ENCODE measurements at regions not wholly inside any gene's neighbourhood (a gene's known extent, or its start where the extent isn't known, plus 50 kb on each side); places are given as distances from the start of the nearest gene placed in this dataset.

DNA sequence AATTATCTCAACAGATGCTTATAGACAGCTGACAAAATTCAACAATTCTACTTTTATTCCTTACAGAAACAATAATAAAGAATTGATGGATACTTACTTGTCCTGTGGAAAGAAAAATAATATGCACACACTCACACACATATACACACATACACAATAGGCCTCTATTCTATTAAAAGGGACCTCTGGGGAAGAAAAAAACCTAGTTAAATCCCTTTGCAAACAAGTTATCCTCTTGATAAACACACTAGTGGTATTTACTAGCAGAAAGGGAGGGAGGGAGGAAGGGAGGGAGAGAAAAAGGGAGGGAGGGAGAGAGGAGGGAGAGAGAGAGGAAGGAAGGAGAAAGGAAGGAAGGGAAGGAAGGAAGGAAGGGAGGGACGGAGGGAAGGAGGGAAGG is 486.4 kb downstream of the HINT1 start:
- no peak overlapping the region for H3K27ac ChIP-seq (ENCODE audit: control insufficient read depth, insufficient read depth)
- CTCF ChIA-PET: no interaction called here
- no peaks in the 10 kb centered on the region for H3K36me3 ChIP-seq (ENCODE audit: control insufficient read depth in 2 of 2, insufficient read depth in 2 of 2, low read length in 1 of 2)
- H3K4me2 ChIP-seq (ENCODE audit: control insufficient read depth, insufficient read depth): no peak overlapping the region
- DNase-seq (ENCODE audit: low read depth, low spot score) (no peak), ATAC-seq (no peak), FAIRE-seq (no peak)
- WGBS (ENCODE audit: insufficient coverage, insufficient replicate concordance, low lambda C conversion rate, missing lambda C conversion rate): 0% methylated on average over 1 of the region's 1 CpG
- H2AFZ ChIP-seq (ENCODE audit: control insufficient read depth, low read depth, low read length): no peak overlapping the region
- RAD21 ChIA-PET (ENCODE audit: unreplicated experiment): no interaction called here
- POLR2A ChIA-PET: no interaction called here
- H3K9ac ChIP-seq (ENCODE audit: control insufficient read depth, insufficient read depth, low read length): no peak overlapping the region
- in situ Hi-C loops (cut with MboI) (no loop called here), intact Hi-C loops (cut with micrococcal nuclease; ENCODE audit: unreplicated experiment) (no loop called here)
- no TSS peak for BruUV-seq (replicated peaks)
- H3K9me3 ChIP-seq (replicated peaks; ENCODE audit: control insufficient read depth, insufficient read depth, low read length): no peaks in the 10 kb centered on the region
- no peak overlapping the region for H3K4me3 ChIP-seq
- TF ChIP-seq, protein P1, sequence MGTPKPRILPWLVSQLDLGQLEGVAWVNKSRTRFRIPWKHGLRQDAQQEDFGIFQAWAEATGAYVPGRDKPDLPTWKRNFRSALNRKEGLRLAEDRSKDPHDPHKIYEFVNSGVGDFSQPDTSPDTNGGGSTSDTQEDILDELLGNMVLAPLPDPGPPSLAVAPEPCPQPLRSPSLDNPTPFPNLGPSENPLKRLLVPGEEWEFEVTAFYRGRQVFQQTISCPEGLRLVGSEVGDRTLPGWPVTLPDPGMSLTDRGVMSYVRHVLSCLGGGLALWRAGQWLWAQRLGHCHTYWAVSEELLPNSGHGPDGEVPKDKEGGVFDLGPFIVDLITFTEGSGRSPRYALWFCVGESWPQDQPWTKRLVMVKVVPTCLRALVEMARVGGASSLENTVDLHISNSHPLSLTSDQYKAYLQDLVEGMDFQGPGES (IDR thresholded peaks at IDR 0.05): no peak
- no peak for TF ChIP-seq SMC3 (IDR thresholded peaks at IDR 0.05; ENCODE audit: borderline replicate concordance, low read length)
- no peaks in the 10 kb centered on the region for H3K79me2 ChIP-seq (ENCODE audit: control insufficient read depth, insufficient read depth, low read length)
- H3K4me1 ChIP-seq (ENCODE audit: control insufficient read depth, insufficient read depth, low read length): no peaks in the 10 kb centered on the region
- no peaks in the 10 kb centered on the region for H4K20me1 ChIP-seq (ENCODE audit: control insufficient read depth, insufficient read depth)
- no peaks in the 10 kb centered on the region for H3K27me3 ChIP-seq (replicated peaks in 1 of 2; ENCODE audit: control insufficient read depth in 2 of 2, insufficient read depth in 2 of 2, low read length in 1 of 2)
- SMC1A ChIA-PET (ENCODE audit: uncharacterized antibody, unreplicated experiment): no interaction called here

DNA sequence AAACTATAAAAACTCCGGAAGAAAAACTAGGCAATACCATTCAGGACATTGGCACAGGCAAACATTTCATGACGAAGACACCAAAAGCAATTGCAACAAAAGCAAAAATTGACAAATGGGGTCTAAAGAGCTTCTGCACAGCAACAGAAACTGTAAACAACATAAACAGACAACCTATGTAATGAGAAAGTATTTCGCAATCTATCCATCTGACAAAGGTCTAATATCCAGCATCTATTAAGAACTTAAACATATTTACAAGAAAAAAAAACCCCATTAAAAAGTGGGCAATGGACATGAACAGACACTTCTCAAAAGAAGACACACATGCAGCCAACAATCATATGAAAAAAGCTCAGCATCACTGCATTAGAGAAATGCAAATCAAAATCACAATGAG is 498.6 kb downstream of the HINT1 start:
- POLR2A ChIA-PET: no interaction called here
- SMC1A ChIA-PET (ENCODE audit: uncharacterized antibody, unreplicated experiment): no interaction called here
- Histone ChIP-seq H3K79me2 (ENCODE audit: control insufficient read depth, insufficient read depth, low read length) (no peaks in the 10 kb centered on the region), H3K9me3 (replicated peaks; ENCODE audit: control insufficient read depth, insufficient read depth, low read length) (no peaks in the 10 kb centered on the region), H2AFZ (ENCODE audit: control insufficient read depth, low read depth, low read length) (no peak overlapping the region), H3K36me3 (ENCODE audit: control insufficient read depth in 2 of 2, insufficient read depth in 2 of 2, low read length in 1 of 2) (no peaks in the 10 kb centered on the region), H3K9ac (ENCODE audit: control insufficient read depth, insufficient read depth, low read length) (no peak overlapping the region), H3K4me2 (ENCODE audit: control insufficient read depth, insufficient read depth) (no peak overlapping the region), H3K4me1 (ENCODE audit: control insufficient read depth, insufficient read depth, low read length) (no peaks in the 10 kb centered on the region), H3K27me3 (replicated peaks in 1 of 2; ENCODE audit: control insufficient read depth in 2 of 2, insufficient read depth in 2 of 2, low read length in 1 of 2) (no peaks in the 10 kb centered on the region), H3K27ac (ENCODE audit: control insufficient read depth, insufficient read depth) (no peak overlapping the region), H4K20me1 (ENCODE audit: control insufficient read depth, insufficient read depth) (no peaks in the 10 kb centered on the region), H3K4me3 (no peak overlapping the region)
- CTCF ChIA-PET: no interaction called here
- in situ Hi-C loops (cut with MboI): no loop called here
- DNase-seq (ENCODE audit: low read depth, low spot score) (no peak), FAIRE-seq (no peak), ATAC-seq (no peak)
- intact Hi-C loops (cut with micrococcal nuclease; ENCODE audit: unreplicated experiment): no loop called here
- 22% methylated on average over 3 of the region's 3 CpGs for WGBS (ENCODE audit: insufficient coverage, insufficient replicate concordance, low lambda C conversion rate, missing lambda C conversion rate)
- no TSS peak for BruUV-seq (replicated peaks)
- RAD21 ChIA-PET (ENCODE audit: unreplicated experiment): no interaction called here
- TF ChIP-seq POLR2A (IDR thresholded peaks at IDR 0.05; ENCODE audit: low read depth, low read length) (no peak), STAT3 (IDR thresholded peaks at IDR 0.05; ENCODE audit: low read depth, low read length) (no peak), POU2F2 (IDR thresholded peaks at IDR 0.05; ENCODE audit: borderline replicate concordance, low read depth, low read length) (no peak), IKZF2 (IDR thresholded peaks at IDR 0.05) (no peak), MTA3 (IDR thresholded peaks at IDR 0.05; ENCODE audit: borderline replicate concordance, low read length) (no peak), RAD51 (IDR thresholded peaks at IDR 0.05) (no peak), POLR2AphosphoS2 (IDR thresholded peaks at IDR 0.05; ENCODE audit: low read depth, low read length) (no peak), NR2F1 (conservative IDR thresholded peaks at IDR 0.05) (no peak), SIX5 (IDR thresholded peaks at IDR 0.05; ENCODE audit: low read depth, low read length, severe bottlenecking) (no peak), BACH1 (IDR thresholded peaks at IDR 0.05; ENCODE audit: borderline replicate concordance) (no peak), IKZF1 (conservative IDR thresholded peaks at IDR 0.05) (no peak), SUZ12 (IDR thresholded peaks at IDR 0.05; ENCODE audit: unreplicated experiment) (no peak)
- TF ChIP-seq, protein P2, sequence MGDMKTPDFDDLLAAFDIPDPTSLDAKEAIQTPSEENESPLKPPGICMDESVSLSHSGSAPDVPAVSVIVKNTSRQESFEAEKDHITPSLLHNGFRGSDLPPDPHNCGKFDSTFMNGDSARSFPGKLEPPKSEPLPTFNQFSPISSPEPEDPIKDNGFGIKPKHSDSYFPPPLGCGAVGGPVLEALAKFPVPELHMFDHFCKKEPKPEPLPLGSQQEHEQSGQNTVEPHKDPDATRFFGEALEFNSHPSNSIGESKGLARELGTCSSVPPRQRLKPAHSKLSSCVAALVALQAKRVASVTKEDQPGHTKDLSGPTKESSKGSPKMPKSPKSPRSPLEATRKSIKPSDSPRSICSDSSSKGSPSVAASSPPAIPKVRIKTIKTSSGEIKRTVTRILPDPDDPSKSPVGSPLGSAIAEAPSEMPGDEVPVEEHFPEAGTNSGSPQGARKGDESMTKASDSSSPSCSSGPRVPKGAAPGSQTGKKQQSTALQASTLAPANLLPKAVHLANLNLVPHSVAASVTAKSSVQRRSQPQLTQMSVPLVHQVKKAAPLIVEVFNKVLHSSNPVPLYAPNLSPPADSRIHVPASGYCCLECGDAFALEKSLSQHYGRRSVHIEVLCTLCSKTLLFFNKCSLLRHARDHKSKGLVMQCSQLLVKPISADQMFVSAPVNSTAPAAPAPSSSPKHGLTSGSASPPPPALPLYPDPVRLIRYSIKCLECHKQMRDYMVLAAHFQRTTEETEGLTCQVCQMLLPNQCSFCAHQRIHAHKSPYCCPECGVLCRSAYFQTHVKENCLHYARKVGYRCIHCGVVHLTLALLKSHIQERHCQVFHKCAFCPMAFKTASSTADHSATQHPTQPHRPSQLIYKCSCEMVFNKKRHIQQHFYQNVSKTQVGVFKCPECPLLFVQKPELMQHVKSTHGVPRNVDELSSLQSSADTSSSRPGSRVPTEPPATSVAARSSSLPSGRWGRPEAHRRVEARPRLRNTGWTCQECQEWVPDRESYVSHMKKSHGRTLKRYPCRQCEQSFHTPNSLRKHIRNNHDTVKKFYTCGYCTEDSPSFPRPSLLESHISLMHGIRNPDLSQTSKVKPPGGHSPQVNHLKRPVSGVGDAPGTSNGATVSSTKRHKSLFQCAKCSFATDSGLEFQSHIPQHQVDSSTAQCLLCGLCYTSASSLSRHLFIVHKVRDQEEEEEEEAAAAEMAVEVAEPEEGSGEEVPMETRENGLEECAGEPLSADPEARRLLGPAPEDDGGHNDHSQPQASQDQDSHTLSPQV (IDR thresholded peaks at IDR 0.05): no peak
- TF ChIP-seq, protein P3, sequence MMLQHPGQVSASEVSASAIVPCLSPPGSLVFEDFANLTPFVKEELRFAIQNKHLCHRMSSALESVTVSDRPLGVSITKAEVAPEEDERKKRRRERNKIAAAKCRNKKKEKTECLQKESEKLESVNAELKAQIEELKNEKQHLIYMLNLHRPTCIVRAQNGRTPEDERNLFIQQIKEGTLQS (IDR thresholded peaks at IDR 0.05; ENCODE audit: borderline replicate concordance, extremely low read depth, low read depth, low read length): no peak
